Renal cortical epithelial cell (primary cell): ENCODE measurements at regions not wholly inside any gene's neighbourhood (a gene's known extent, or its start where the extent isn't known, plus 50 kb on each side); places are given as distances from the start of the nearest gene placed in this dataset.

Experiments
- DNase-seq: peaks from one replicate; pipeline ENCODE4 v3.0.0-alpha.2; 2011; ENCODE audit warnings: low read depth

DNA sequence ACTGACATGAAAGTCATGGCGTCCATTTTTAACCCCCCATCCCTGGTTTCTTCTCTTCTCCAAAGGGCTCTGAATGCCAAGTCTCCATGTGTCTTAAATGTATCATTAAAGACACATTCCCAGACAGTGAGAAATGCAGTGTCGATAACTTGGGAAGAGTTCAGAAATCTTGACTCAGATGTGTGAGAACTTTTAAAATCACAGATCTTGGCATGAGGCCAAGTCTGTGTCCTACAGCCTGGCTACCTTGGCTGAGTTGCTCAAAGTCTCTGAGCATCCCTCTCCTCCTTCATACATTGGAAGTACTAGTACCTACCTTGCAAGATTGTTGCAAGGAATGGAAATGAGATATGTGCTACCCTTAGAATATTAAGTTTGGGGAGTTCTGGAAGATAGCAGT, 1046.5 kb upstream of the RBFOX1 start:
- DNase-seq, result no peak

- no peak for DNase-seq
Observed at GRCh38 chr16:6284731-6285130, 1047.9 kb upstream of the RBFOX1 start.

- no peak for DNase-seq
Observed at GRCh38 chr16:6281994-6282393, 1050.7 kb upstream of the RBFOX1 start.

- DNase-seq, result no peak
Observed at GRCh38 chr16:6281274-6281673, 1051.4 kb upstream of the RBFOX1 start.

DNA sequence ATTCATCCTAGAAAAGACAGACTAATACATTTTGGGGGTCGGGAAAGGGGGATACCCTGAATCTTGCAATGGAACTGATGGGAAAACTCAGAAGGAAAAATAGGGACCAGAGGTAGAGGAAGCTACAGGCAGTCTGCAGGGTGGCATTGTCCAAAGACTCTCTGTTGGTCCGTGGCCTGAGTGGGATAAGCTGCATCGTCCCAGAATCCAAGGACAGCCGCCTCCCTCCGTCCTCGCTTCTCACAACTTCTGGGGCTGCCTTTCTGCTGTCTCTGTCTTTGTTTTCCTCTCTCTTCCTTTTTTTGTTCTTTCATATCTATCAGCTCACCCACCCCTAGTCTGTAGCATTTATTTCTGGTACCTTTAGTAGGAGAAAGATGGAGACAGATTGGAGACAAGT, 1052.6 kb upstream of the RBFOX1 start:
- no peak for DNase-seq

DNA sequence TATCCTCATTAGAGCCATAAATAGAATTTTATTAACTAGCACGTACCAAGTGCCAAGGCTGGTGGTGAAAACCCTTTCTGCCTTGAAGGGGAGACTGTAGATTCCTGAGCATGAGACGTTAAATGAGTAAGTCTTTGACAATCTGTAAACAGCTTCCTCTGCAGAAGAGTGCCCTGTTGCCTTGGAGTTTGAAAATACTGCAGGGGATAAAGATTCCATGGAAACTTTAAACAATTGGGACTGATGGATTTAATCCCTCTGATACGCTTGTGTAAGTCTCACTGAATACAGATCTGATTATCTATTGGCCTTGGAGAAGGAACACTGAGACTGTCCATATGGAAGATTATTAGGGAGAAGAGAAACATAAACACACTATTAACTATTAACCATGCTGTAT, 1053.4 kb upstream of the RBFOX1 start:
- DNase-seq, result no peak

DNA sequence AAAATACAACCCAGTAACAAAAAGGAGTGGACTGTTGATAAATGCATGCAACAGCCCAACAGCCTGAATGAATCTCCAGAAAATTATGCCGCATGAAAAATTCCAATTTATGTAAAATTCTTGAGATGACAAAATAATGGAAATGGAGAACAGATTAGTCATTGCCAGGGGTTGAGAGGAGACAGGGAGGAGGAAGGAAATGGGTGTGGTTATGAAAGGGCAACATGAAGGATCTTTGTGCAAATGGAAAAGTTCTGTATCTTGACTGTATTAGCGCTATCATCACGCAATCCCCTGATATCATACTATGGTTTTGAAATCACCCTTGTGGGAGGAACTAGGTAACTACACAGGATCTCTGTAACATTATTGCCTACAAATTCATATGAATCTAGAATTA, 1058.3 kb upstream of the RBFOX1 start:
- DNase-seq, result no peak

GRCh38 chr16:6267682-6268081, 1065.0 kb upstream of the RBFOX1 start:
- no peak for DNase-seq

DNA sequence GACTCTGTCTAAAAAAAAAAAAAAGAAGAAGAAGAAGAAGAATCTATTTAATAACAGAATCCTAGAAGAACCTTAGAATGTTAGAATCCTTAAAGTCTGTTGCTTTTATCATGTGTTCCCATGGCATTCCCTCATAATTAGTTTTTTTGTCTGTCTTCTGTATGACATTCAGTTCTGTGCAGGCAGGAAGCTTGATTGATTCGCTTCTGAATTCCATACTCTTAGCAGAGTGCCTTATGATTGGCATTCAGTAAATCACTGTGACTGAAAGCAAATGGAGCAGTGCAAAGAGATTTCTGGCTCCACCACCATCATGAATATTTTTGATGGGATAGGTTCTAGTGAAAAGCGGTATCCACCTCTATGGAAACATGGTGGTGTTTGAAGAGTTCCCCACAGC, 1065.9 kb upstream of the RBFOX1 start:
- DNase-seq, result no peak

DNA sequence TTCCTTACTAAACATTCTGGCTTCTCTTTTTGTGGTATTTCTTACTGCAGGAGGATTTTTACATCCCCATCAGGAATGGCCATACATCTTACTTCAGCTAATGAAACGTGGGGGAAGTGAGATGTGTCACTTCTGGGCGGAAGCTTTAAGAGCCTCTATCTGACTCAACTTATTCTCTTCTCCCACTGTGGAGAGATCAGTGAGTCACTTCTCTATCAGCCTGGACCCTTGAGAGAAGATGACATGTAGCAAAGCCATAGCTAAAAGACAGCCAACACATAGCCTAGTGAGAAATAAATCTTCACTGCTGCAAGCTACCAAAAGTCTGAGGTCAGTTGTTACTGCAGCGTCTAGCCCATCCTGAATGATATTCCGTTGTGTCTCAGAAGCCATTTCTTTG, 1066.7 kb upstream of the RBFOX1 start:
- no peak for DNase-seq

- DNase-seq, result no peak
Observed at GRCh38 chr16:6258056-6258455, 1074.6 kb upstream of the RBFOX1 start.

DNA sequence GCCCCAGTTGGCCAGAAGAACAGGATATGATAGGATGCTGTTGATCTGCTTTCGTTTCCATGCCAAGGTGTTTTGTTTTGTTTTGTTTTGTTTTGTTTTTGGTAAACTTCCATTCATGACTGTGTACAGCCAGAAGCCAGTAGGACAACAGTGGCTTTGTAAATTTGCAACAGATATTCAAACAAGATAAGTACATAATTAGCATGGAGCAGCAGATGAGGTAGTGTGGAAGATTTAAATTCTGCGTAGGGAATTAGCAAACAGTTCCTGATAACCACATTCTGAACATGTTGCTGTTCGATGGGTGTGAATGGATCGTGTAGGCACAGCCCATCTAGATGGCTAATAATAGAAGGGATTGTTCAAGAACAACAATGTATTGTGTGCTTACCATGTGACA, 1080.1 kb upstream of the RBFOX1 start:
- DNase-seq, result no peak

DNA sequence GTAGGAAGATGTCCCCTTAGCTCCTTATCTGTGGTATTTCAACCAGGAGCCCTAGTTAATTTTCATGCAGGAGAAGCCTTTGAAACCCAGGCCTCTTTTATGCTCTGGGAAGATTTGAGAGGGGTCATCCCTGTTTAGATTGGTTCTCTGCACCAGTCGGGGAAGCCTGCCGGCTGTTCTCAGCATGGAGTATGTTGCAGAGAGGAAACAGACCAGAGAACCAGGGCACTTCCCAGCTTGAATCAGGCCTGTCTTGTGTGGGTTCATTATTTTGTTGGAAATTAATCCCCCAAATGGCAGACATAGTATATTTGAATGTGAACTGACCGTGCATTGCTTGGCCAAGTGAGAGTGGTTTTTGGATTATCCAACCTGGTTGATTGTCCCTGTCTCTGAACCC, 1082.1 kb upstream of the RBFOX1 start:
- DNase-seq, result no peak

GRCh38 chr16:6249863-6250262, 1082.8 kb upstream of the RBFOX1 start:
- no peak for DNase-seq

- no peak for DNase-seq
Observed at GRCh38 chr16:6248199-6248598, 1084.4 kb upstream of the RBFOX1 start.

DNA sequence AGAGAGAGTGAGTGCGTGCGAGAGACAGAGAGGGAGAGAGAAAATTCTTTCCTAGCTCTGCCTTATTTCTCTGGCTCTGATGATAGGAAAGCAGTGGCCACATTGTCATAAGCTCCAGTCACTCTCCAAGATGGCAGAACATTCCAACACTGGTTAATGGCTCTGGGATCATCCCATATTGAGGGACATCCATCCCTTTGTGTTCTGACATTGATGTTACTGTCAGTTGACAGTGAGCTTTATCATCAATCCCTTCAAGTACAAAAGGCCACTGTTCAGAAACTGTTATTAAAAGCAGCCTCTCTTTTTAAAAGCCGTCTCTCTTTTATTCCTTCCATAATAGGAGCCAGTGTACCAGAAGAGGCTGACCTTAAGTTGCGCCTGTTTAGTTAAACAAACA, 1084.9 kb upstream of the RBFOX1 start:
- no peak for DNase-seq

- DNase-seq, result no peak
Observed at GRCh38 chr16:6247150-6247549, 1085.5 kb upstream of the RBFOX1 start.

GRCh38 chr16:6246266-6246665, 1086.4 kb upstream of the RBFOX1 start:
- no peak for DNase-seq

GRCh38 chr16:6232056-6232455, 1100.6 kb upstream of the RBFOX1 start:
- DNase-seq, result no peak

DNA sequence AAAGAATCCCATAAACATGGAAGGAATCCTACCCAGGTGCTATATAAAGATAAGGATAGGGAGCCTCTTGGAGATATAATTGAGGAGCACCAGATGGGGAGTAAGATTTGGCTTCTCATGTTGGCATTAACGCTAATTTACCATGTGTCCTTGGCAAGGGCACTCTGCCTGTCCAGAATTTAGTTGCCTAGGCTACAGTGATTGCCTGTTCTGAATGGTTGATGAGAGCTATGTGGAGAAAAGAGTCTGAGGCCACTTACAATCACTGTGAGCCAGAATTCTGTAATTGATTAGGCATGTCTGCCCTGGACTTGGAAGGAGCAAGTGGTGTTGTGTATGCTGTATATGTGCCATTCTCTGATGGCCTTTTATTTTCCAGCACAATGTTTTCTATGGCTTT, 1101.2 kb upstream of the RBFOX1 start:
- no peak for DNase-seq

DNA sequence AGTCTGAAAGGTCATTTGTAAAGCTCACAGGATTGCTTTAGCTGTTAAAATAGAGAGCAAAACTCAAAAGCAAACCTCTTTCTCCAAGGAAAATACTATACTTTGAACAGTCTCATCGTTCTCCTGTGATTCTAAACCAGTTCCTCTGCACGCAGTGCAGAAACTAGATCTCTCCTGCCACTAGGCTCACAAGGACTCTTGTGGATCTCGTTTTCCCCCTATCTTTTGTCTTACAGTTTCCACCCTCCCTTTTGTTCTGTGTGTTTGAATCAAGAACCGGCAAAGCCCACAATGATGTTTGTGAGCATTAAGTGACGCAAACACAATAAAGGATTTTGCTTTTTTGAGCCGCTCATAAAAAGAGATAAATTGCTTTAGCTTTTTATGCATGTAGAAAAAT, 1103.5 kb upstream of the RBFOX1 start:
- no peak for DNase-seq

GRCh38 chr16:6218855-6219254, 1113.8 kb upstream of the RBFOX1 start:
- no peak for DNase-seq

- DNase-seq, result no peak
Observed at GRCh38 chr16:6216836-6217235, 1115.8 kb upstream of the RBFOX1 start.

DNA sequence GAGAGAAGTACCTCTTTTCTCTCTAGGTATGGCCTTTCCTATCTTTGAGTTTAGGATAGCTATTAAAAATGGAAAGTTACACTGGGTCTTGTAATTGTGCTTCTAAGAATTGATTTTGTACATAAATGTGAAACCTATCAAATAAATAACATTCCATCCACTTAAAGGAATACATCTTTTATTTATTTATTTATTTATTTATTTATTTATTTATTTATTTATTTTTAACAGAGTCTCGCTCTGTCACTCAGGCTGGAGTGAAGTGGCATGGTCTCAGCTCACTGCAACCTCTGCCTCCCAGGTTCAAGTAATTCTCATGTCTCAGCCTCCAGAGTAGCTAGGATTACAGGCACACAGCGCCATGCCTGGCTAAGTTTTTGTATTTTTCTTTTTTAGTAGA, 1114.0 kb upstream of the EEF2KMT start:
- DNase-seq, result no peak

GRCh38 chr16:6209355-6209930, 1111.8 kb upstream of the EEF2KMT start:
- no peak for DNase-seq
